ENCODE measurements at regions not wholly inside any gene's neighbourhood (a gene's known extent, or its start where the extent isn't known, plus 50 kb on each side); places are given as distances from the start of the nearest gene placed in this dataset.

GRCh38 chr13:59463023-59463422 is 700.7 kb downstream of the DIAPH3 start:
- CTCF ChIA-PET: no interaction called here
- no peak for TF ChIP-seq CTCF (IDR thresholded peaks at IDR 0.05; ENCODE audit: unreplicated experiment)

GRCh38 chr13:59464926-59465325 is 698.8 kb downstream of the DIAPH3 start:
- no peak for DNase-seq
- Mint-ChIP-seq H3K4me3 (ENCODE audit: low read depth, unreplicated experiment) (no peak overlapping the region), H3K27me3 (ENCODE audit: unreplicated experiment) (no peaks in the 10 kb centered on the region), H3K4me1 (ENCODE audit: low read depth, unreplicated experiment) (no peaks in the 10 kb centered on the region), H3K9me3 (ENCODE audit: low read depth, unreplicated experiment) (peaks cover 3% of the 10 kb centered on the region), H3K27ac (ENCODE audit: unreplicated experiment) (no peak overlapping the region), H3K36me3 (ENCODE audit: insufficient read depth, unreplicated experiment) (no peaks in the 10 kb centered on the region)
- CTCF ChIA-PET: no interaction called here
- no TSS peak for BruUV-seq (replicated peaks)
- intact Hi-C loops (cut with micrococcal nuclease; ENCODE audit: unreplicated experiment): no loop called here
- TF ChIP-seq CTCF (IDR thresholded peaks at IDR 0.05; ENCODE audit: unreplicated experiment): no peak

More at GRCh38 chr13:59463023-59463422, 700.7 kb downstream of the DIAPH3 start:
- no TSS peak for BruUV-seq (replicated peaks)
- no peak overlapping the region for H3K27ac Mint-ChIP-seq (ENCODE audit: unreplicated experiment)
- no peaks in the 10 kb centered on the region for H3K4me1 Mint-ChIP-seq (ENCODE audit: low read depth, unreplicated experiment)
- H3K27me3 Mint-ChIP-seq (ENCODE audit: unreplicated experiment): no peaks in the 10 kb centered on the region
- no peak for DNase-seq
- intact Hi-C loops (cut with micrococcal nuclease; ENCODE audit: unreplicated experiment): no loop called here
- no peaks in the 10 kb centered on the region for H3K36me3 Mint-ChIP-seq (ENCODE audit: insufficient read depth, unreplicated experiment)
- H3K4me3 Mint-ChIP-seq (ENCODE audit: low read depth, unreplicated experiment): no peak overlapping the region
- no peaks in the 10 kb centered on the region for H3K9me3 Mint-ChIP-seq (ENCODE audit: low read depth, unreplicated experiment)

GRCh38 chr13:59468396-59468795 is 695.3 kb downstream of the DIAPH3 start:
- no peaks in the 10 kb centered on the region for H3K4me1 Mint-ChIP-seq (ENCODE audit: low read depth, unreplicated experiment)
- H3K36me3 Mint-ChIP-seq (ENCODE audit: insufficient read depth, unreplicated experiment): no peaks in the 10 kb centered on the region
- H3K27ac Mint-ChIP-seq (ENCODE audit: unreplicated experiment): no peak overlapping the region
- no peak for DNase-seq
- BruUV-seq (replicated peaks): no TSS peak
- intact Hi-C loops (cut with micrococcal nuclease; ENCODE audit: unreplicated experiment): no loop called here
- H3K4me3 Mint-ChIP-seq (ENCODE audit: low read depth, unreplicated experiment): no peak overlapping the region
- CTCF ChIA-PET: no interaction called here
- H3K9me3 Mint-ChIP-seq (ENCODE audit: low read depth, unreplicated experiment): peaks cover 3% of the 10 kb centered on the region
- H3K27me3 Mint-ChIP-seq (ENCODE audit: unreplicated experiment): no peaks in the 10 kb centered on the region
- no peak for TF ChIP-seq CTCF (IDR thresholded peaks at IDR 0.05; ENCODE audit: unreplicated experiment)

GRCh38 chr13:59471106-59471505 is 692.6 kb downstream of the DIAPH3 start:
- BruUV-seq (replicated peaks): no TSS peak
- TF ChIP-seq CTCF (IDR thresholded peaks at IDR 0.05; ENCODE audit: unreplicated experiment): no peak
- no peak for DNase-seq
- Mint-ChIP-seq H3K4me1 (ENCODE audit: low read depth, unreplicated experiment) (no peaks in the 10 kb centered on the region), H3K27ac (ENCODE audit: unreplicated experiment) (no peak overlapping the region), H3K4me3 (ENCODE audit: low read depth, unreplicated experiment) (no peak overlapping the region), H3K36me3 (ENCODE audit: insufficient read depth, unreplicated experiment) (no peaks in the 10 kb centered on the region), H3K27me3 (ENCODE audit: unreplicated experiment) (no peaks in the 10 kb centered on the region), H3K9me3 (ENCODE audit: low read depth, unreplicated experiment) (peaks cover 3% of the 10 kb centered on the region)
- intact Hi-C loops (cut with micrococcal nuclease; ENCODE audit: unreplicated experiment): loop anchor here (10.0 kb wide), 1 partner anchor 204 kb away; no protein-coding TSS in a partner anchor
- CTCF ChIA-PET: no interaction called here
